LoVo (cell line): ENCODE measurements at regions not wholly inside any gene's neighbourhood (a gene's known extent, or its start where the extent isn't known, plus 50 kb on each side); places are given as distances from the start of the nearest gene placed in this dataset.

Experiments used
- DNase-seq: peaks from one replicate; pipeline ENCODE4 v3.0.0-alpha.2; 2016; ENCODE audit warnings: low spot score

DNA sequence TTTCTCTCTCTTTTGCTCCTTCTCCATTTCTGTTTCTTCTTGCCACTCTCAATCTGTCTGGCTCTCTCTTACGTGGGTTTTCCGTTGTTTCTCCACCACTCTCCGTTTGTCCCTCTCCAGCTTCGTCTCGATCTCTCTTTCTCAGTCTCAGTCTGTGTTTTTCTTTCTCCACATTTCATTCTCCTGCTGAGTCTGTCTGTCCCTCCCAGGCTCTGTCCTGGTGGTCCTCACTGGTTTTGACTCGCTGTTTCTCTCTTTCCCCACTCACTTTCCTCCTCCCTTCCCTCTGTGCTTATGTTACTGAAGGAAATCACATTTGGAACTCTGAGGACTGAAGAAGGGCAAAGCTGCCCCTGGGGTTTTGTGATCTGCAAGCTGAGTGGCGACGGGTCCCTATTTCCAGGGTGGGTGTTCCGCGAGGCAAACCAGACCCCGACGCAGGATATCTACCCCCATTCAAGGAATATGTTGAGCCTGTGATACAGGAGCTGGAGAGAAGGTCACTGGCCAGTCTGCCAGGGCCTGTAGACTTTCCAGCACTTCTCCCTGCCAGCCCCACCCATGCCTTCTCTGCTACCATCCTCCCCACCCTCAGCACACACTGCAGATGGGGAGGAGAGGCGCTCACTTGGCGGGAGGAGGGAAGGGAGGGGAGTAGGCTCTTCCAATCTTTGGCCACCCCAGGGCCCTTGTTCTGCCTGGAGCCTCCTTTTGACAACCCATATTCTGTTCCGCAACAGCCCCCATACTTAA lies 102.7 kb upstream of the MAP1LC3B2 start:
- no peak for DNase-seq

DNA sequence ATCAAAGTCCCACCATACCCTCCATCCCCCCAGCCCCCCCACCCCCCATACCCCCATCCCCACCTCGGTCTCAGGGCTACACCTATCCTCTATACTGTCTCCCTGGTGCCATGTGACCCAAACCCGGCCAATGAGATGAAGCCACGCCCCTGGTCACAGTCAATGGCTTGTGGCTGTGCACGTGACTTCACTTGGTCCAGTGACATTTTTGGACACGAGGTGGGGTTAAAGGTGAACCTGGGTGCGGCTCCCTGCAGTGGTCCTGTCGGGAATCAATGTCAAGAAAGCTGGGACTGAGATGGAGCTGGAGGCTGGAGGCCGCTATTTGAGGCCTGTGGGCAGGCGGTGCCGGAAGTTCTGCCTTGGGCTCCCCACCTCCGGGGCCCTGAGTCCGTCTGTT lies 100.7 kb upstream of the MAP1LC3B2 start:
- DNase-seq: no peak

DNA sequence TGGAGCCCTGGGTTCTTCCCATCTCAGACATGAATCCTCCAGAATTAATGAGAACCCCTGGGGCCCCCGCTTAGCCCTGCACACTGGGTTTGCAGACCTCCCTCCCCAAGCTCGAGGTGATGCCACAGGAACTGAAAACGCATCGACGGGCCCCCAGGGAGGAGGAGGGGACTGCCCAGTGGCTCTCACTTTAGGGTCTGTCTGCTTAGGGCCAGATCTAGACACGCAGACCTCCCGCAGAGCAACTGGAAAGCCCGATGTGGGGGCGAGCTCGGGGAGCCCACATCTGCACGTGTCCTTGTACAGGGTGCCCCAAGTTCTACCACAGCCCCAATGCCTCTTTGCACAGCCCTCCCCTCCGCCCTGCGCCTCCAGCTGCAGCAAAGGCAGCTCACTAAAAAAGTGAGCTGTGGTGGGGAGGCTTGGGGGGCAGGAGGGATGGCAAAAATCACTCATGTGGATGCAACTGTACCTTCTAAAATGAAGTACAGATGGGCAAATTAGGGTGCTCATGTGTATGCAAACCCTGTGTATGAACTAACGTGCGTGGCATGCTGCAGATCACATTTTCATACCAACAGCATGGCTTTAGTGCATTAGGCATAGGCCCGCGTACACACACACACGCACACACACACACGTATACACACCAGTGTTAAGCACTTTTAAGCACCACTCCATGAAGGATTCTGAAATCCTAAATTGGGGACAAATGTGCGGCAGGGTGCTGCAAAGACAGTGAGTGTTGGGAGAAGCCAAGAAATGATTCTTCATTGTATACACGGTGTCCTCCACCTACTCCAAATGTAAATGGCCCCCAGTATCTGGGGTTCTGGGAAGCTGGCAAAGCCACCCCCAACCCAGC lies 99.9 kb upstream of the MAP1LC3B2 start:
- DNase-seq: no peak

DNA sequence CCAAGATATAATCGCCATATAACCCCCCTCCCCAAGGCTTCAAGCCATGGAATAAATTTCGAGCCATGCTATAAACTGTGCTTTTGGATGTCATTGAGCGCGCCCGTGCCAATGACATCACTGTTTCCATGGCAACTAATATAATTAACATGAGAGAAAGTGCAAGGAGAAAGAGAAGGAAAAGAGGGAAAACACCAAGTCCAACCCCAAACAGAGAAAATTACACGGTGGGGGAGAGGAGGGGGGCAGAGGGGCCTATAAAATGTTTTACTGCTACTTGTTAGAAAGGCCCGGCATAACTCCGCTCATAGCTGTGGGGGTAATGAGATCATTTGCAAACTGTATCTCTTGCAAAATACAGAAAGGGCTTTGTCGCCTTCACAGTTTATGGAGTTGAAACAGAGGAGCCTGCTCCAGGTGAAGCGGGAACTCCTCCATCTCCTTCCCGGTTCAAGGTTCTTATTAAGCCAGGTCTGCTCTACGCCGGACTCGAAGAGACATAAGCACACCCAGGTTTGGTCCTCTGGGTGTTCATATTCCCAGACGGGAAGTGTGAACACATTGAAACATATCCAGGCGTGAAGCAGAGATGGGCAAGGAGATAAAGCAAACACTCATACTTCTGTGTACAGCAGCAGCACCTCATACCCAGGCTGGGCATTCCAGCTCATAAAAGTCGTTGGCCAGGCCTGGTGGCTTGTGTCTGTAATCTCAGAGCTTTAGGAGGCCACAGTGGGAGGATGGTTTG lies 99.1 kb upstream of the MAP1LC3B2 start:
- no peak for DNase-seq

DNA sequence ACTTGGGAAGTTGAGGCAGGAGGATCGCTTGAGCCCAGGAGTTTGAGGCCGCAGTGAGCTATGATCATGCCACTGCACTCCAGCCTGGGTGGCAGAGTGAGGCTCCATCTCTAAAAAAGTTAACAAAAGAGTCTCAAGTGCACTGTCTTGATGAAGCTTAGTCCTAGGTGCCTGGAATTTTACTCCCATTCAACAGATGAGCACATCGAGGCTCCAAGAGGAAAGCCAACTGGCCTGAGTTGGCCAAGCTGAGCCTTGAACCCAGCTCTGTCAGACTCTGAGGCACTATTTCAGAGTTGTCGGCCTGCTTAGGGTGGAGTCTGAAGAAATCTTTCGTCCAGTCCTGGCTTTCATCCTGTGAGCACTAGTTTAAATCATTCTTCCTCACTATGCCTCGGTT lies 98.1 kb upstream of the MAP1LC3B2 start:
- no peak for DNase-seq

DNA sequence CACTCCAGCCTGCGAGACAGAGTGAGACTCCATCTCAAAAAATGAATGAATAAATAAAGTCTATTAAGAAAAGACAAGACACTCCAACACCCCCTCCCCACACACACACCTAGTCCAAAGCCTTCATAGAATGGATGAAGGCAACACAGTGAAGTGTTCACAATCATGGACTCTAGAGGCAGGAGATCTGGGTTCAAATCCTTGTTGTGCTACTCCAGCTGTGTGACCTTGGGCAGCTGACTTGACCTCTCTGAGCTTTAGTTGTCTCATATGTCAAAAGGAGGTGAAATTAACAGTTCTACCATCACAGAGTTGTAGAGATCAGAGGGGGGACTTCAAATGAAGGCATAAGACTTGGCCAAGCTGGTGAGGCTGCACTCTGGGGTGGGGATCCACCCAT lies 95.8 kb upstream of the MAP1LC3B2 start:
- DNase-seq: no peak

DNA sequence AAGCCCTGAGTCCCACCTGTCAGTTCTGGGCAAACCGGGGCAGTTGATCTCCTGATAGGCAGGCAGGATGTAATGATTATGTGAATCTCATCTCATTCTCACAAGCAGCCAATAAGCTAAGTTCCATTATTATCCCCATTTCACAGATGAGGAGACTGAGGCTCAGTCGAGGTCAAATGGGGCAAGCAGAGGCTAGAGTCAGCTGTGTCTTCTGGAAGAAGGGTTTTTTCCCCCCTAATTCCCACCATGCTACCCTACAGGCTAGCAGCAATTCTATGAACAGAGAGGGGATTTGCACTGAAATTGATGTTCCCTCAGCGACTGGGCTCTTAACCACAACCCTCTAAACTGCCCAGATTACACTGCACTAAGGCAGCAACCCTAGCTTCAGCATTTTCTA lies 93.8 kb upstream of the MAP1LC3B2 start:
- DNase-seq: no peak

DNA sequence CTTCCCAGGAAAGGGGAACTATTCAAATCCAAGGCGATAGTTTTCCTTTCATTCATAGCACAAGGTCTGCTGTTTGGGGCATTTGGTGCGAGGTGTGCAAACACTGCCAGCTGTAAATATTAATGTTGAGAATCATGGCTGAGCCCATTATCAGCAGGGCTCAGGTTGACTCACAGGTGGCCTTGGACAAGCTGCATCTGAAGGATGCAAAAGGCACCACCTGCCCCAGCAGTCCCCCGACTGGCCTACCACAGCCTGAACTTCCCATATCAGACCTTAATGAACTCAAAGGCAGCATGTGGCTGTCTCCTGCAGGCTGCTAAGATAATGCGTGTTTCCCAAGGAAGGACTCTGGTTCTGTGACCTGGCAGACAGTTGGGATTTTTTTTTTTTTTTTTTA lies 93.3 kb upstream of the MAP1LC3B2 start:
- DNase-seq: no peak

DNA sequence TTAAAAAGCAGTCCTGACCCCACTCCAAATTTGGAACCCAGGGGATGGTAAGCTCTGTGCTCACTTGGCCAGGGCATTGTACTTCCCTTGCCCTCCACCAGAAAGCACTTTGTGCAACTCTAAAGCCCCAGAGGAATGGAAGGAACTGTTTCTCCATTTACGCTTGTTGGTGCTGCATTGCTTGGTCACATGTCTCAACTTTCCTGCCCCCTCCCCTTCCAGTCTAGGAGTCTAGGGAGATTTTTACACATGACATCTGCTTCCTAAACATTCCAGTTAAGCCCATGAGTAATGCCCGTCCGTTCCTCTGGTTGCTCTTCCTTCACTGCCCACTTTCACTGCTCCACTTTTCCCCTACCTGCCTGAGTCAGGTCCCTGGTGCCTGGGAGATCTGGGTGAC lies 92.6 kb upstream of the MAP1LC3B2 start:
- no peak for DNase-seq

DNA sequence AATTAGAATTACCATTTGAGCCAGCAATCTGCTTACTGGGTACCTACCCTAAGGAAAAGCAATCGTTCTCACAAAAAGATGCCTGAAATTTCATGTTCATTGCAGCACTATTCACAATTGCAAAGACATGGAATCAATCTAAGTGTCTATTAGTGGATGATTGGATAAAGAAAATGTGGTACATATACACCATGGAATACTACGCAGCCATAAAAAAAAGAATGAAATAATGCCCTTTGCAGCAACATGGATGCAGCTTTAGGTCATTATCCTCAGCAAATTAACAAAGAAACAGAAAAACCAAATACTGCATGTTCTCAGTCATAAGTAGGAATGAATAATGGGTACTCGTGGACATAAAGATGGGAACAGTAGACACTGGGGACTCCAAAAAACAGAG lies 89.8 kb upstream of the MAP1LC3B2 start:
- DNase-seq: no peak

DNA sequence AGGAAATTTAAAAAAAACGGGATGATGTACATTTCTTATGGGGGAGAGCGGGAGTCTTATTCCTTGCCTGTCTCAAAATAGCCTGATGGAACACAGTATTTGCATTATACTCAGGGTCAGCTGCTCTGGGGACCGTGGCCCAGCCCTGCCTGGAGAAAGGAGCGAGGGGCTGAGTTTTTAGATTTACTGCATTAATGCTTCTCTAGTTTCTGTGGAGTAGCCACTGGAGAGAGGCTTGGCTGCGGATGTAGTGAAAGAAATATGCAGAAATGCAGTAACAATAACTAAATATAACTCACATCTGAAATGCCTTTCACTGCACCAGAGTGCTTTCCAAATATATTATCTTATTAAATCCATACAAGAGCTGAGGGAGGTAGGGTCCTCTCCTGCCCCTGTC lies 87.6 kb upstream of the MAP1LC3B2 start:
- no peak for DNase-seq

DNA sequence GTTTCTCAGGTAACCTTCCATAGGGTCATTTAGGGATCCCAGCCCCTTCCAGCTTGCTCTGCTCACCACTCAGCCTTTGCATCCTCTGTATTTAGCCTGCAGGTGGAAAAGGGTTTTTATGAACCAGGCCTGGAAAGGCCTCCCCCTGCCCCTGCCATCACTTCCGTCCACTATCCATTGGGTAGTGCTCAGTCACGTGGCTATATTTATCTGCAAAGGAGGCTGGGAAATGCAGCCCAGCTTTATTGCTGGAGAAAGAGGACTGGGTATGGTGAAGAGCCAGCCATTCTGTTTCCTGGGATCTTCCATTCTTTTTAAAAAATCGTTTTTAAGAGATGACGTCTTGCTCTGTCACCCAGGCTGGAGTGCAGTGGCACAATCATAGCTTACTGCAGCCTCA lies 87.0 kb upstream of the MAP1LC3B2 start:
- no peak for DNase-seq

DNA sequence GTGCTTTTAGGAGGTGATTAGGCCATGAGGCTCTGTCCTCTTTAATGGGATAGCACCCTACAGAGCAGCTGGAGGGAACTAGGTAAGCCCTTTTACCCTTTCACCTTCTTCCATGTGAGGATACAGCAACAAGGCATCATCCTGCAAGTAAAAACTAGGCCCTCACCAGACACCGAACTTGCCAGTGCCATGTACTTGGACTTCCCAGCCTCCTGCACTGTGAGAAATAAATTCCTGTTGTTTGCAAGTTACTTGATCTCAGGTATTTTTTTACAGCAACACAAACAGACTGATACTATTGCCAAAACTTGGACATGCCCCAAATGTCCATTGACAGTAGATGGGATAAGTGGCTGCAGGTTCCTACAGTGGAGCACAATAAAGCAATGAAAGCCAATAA lies 85.8 kb upstream of the MAP1LC3B2 start:
- no peak for DNase-seq

DNA sequence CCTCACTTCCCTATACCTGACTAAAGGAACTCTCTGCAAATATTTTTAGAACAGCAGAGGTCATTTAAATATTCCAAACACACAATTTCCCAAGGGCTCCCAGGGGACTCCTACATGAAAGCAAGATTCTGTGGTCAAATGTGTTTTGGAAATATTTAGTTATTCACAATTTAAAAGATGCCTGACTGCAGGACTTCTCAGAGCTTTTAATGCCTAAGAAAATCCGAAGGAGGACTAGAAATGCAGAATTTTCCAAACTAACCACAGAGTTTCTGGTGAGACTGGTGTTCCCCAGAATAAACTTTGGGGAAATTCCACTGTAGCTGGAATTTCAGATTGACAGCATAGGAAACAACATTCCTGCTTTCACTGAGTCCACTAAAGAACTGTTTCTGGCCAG lies 84.8 kb upstream of the MAP1LC3B2 start:
- DNase-seq: no peak

DNA sequence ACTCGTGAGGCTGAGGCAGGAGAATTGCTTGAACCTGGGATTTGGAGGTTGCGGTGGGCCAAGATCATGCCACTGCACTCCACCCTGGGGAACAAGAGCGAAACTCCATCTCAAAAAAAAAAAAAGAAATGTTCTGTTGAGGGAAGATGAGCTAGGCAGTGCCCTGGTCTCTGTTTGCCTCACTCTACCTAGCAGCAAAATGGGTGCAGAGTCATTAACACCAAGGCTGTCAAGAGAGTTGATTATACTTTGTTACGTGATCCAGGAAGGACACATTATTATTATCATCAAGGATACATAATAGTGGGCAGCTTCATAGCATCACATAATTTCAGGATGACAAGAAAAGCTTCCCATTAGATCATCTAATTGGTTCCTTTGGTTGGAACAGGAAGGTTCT lies 84.3 kb upstream of the MAP1LC3B2 start:
- no peak for DNase-seq

DNA sequence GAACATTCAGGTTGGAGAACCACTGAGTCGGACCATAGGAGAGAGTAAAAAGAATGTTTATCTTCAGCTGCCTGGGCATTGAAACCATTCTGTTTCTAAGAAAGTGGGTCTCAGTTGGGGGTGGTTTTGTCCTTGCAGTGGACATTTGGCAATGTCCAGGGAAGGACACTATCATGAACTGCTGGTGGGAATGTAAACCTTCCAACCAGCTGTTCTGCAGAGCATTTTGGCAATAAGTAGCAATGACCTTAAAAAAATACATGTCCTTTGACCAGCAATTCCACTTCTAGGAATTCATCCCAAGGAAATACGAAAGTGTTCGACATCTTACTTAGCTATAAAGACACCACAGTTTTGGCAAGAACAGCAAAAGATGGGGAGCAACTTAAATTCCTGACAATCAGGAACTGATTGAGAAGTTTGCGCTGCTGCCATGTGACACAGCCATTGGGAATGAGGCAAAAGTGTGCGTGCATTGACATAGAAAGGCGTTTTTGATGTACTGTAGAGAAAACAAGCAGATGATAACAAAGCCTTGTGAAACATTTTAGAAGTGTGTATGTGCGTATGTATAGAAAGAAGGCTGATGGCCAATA lies 82.9 kb upstream of the MAP1LC3B2 start:
- no peak for DNase-seq

DNA sequence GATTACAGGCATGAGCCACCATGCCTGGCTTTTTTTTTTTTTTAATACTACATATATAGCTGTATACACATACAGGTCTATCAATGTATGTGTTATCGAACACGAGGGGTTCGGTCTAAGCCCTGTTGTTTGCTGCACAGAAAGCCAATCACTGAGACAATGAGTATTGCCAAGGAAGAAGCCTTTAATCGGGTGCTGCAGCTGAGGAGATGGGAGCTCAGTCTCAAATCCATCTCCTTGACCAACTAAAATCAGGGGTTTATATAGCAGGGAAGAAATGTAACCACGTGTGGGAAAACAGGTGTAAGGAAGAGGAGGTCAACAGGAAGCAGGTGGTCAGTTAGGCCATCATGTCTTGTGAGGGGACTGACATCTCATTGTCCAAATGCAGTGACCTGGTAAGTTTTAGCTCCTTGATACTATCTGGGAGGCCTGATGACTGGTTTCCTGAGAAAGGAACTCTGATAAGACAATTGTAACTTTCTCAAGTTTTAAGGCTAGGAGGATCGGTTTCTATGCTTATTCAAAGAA lies 80.9 kb upstream of the MAP1LC3B2 start:
- no peak for DNase-seq

DNA sequence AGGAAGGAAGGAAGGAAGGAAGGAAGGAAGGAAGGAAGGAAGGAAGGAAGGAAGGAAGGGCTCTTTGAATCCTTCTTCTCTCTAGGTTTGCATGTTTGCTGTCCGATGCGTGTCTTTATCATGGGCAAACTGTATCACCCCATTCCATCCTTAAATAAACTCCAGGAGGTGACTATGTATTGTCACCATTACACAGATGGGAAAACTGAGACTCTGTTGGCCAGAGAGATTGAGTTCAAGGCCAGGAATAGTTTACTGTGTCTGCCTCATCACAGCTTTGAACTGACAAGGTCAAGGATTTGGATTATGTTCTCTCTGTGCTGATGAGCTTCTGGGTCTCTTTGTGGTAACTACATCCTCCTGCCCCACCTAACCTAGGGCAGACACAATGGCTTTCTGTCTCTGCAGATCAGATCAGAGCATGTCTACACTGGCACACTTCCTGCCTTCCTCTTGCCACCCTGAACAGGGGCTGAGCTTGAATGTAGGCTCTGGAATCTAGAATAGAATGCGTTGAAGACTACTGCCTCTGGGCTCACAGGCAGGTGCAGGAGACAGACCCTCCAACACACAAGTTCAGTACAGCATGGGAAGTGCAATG lies 78.9 kb upstream of the MAP1LC3B2 start:
- no peak for DNase-seq

DNA sequence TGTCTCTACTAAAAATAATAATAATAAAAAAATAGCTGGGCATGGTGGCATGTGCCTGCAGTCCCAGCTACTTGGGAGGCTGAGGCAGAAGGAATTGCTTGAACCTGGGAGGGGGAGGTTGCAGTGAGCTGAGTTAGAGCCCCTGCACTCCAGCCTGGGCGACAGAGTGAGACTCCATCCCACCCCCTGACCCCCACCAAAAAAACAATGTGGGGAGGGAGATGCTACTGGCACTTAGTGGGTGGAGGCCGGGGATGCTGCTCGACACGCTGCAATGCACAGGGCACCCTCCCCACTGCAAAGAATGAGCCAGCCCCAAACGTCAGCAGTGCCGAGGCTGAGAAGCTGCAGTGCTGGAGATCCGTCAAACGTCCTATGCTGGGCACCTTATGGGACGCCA lies 77.5 kb upstream of the MAP1LC3B2 start:
- no peak for DNase-seq

DNA sequence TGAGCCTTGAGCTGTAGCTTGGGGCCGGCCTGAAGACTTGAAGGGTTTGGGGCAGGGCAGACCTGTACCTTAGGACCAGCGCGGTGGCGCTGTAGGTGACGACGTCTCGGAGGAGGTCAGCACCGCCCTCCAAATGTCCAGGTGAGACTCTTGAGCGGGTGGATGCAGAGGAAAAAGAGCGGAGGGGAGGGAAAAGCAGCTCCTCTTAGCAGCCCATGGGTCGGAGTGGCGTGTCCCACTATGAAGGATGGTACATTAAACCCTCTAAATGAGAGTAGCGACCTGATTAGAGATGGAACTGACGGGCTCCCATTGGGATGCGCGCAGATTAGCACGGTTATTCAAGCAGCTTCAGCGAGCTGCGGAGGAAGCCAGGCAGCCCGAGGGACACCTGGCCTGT lies 77.0 kb upstream of the MAP1LC3B2 start:
- DNase-seq: no peak

DNA sequence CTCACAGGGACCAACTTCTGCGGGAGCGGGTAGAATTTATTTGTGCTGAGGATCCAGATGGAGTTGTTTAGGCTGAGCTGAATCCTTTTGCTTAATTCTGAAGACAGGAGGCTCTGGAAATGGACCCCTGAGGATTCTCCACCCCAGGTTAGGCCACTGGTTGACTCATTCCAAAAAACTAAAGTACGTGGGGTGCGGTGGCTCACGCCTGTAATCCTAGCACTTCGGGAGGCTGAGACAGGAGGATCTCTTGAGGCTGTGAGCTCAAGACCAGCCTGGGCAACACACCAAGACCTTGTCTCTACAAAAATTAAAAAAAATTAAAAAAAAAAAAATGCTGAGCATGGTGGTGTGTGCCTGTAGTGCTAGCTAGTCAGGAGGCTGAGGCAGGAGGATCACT lies 76.3 kb upstream of the MAP1LC3B2 start:
- DNase-seq: no peak
